Heart left ventricle (tissue), 13 donors: ENCODE measurements at regions not wholly inside any gene's neighbourhood (a gene's known extent, or its start where the extent isn't known, plus 50 kb on each side); places are given as distances from the start of the nearest gene placed in this dataset.

Experiments
- CTCF ChIP-seq, 12 donors: fragments of 200-600 bp; sonication (generic) in 4 of 12; IDR thresholded peaks; one replicate each; pipeline versions ENCODE4 v1.5.0 to v1.8.0; 2018 to 2022; ENCODE audit warnings: antibody characterized with exemption in 12 of 12, mild to moderate bottlenecking in 5 of 12
- POLR2A ChIP-seq, 2 donors: fragments of 450-650 bp; IDR thresholded peaks; one replicate each; pipeline ENCODE4 v1.6.1; 2017; ENCODE audit warnings: antibody characterized with exemption in 2 of 2, mild to moderate bottlenecking in 2 of 2, moderate library complexity in 2 of 2
- donor health status: ischemic (EF 13 %, LVEDD 7.1; RV severe dilation, severe dysfunction).
- donor health status: DM: no; HTN: yes; CAD: no.
- donor health status: DM: no; HTN: no; CAD: no.
- donor health status: ischemic (EF 25% LVEDD 6.9; RV normal size, moderate dysfunction).
- donor health status: ischemic (EF 25% LVEDD 5.7; RV mildly dilated, moderate dysfunction).
- donor health status: ischemic (EF 35%, LVEDD 5.7; RV mildly dilated, moderate dysfunction).
- donor health status: nonischemic (EF 11% LVEDD 7.7; RV severe dilation, severe dysfunction).
- donor health status: DM: yes; HTN: yes; CAD: no.
- donor health status: PGD.
- donor health status: ischemic (EF 29% LVEDD 5.4; RV normal size, mild dysfunction).
- donor health status: nonischemic (EF 23%, LVEDD 6.1; RV moderate dilation, normal function).

- TF ChIP-seq CTCF (IDR thresholded peaks at IDR 0.05) = no peak
- TF ChIP-seq POLR2A (IDR thresholded peaks at IDR 0.05) = no peak
Observed at GRCh38 chr5:60206234-60206633, 312.7 kb upstream of the PDE4D start.
